GM23338 (cell line): ENCODE measurements at regions not wholly inside any gene's neighbourhood (a gene's known extent, or its start where the extent isn't known, plus 50 kb on each side); places are given as distances from the start of the nearest gene placed in this dataset.

Source experiments
- ATAC-seq: fragments of 200-7000 bp; cut with Tn5 transposase; 3 replicates; pipeline ENCODE4 v1.9.1; 2020
- DNase-seq: peaks from one replicate; pipeline ENCODE4 v3.0.0-alpha.2; 2015; ENCODE audit warnings: low spot score
- H2AFZ ChIP-seq: fragments of 200-600 bp; sonication (generic); 2 replicates; pipeline ENCODE4 v1.8.0; 2016; ENCODE audit warnings: antibody characterized with exemption, mild to moderate bottlenecking, moderate library complexity
- H3F3A ChIP-seq: fragments of 200-600 bp; sonication (generic); replicated peaks from 2 replicates; pipeline ENCODE4 v1.8.0; 2017; ENCODE audit warnings: antibody characterized with exemption, mixed run types, low read depth
- H3K27ac ChIP-seq: fragments of 200-600 bp; sonication (generic); 2 replicates; pipeline ENCODE4 v1.6.1; 2016; ENCODE audit warnings: low read depth
- H3K27me3 ChIP-seq: fragments of 200-600 bp; sonication (generic); 2 replicates; pipeline ENCODE4 v1.8.0; 2016; ENCODE audit warnings: mild to moderate bottlenecking, mixed run types, moderate library complexity; ENCODE audit not compliant: insufficient read depth
- H3K36me3 ChIP-seq: fragments of 200-600 bp; sonication (generic); 2 replicates; pipeline ENCODE4 v1.8.0; 2016; ENCODE audit warnings: mild to moderate bottlenecking; ENCODE audit not compliant: insufficient read depth
- H3K4me1 ChIP-seq: fragments of 200-600 bp; sonication (generic); 2 replicates; pipeline ENCODE4 v1.8.0; 2016; ENCODE audit warnings: mild to moderate bottlenecking, moderate library complexity; ENCODE audit not compliant: insufficient read depth
- H3K4me2 ChIP-seq: fragments of 200-600 bp; sonication (generic); 2 replicates; pipeline ENCODE4 v1.7.1; 2017; ENCODE audit warnings: mixed run types
- H3K4me3 ChIP-seq: fragments of 200-600 bp; sonication (generic); 2 replicates; pipeline ENCODE4 v1.6.1; 2016; ENCODE audit warnings: mixed run types
- H3K79me2 ChIP-seq: fragments of 200-600 bp; sonication (generic); replicated peaks from 2 replicates; pipeline ENCODE4 v1.8.0; 2017; ENCODE audit warnings: mild to moderate bottlenecking; ENCODE audit not compliant: insufficient read depth
- H3K9me2 ChIP-seq: fragments of 200-600 bp; sonication (generic); 2 replicates; pipeline ENCODE4 v1.8.0; 2017; ENCODE audit not compliant: insufficient read depth
- H4K20me1 ChIP-seq: fragments of 200-600 bp; sonication (generic); replicated peaks from 2 replicates; pipeline ENCODE4 v1.8.0; 2017; ENCODE audit warnings: mild to moderate bottlenecking; ENCODE audit not compliant: insufficient read depth
- H3K27ac Mint-ChIP-seq: 2 replicates; pipeline ENCODE4 v1.8.0; 2020; ENCODE audit warnings: inconsistent platforms, mild to moderate bottlenecking, moderate library complexity, mixed read lengths
- H3K27me3 Mint-ChIP-seq: 3 replicates; pipeline ENCODE4 v1.8.0; 2022; ENCODE audit warnings: low read depth, mild to moderate bottlenecking, moderate library complexity, mixed read lengths, inconsistent platforms; ENCODE audit not compliant: insufficient read depth, poor library complexity
- H3K36me3 Mint-ChIP-seq: 3 replicates; pipeline ENCODE4 v1.8.0; 2021; ENCODE audit warnings: low read depth, mild to moderate bottlenecking, inconsistent platforms, moderate library complexity, mixed read lengths
- H3K4me1 Mint-ChIP-seq: 3 replicates; pipeline ENCODE4 v1.8.0; 2020; ENCODE audit warnings: mild to moderate bottlenecking, inconsistent platforms, mixed read lengths
- H3K4me3 Mint-ChIP-seq: 3 replicates; pipeline ENCODE4 v1.8.0; 2021; ENCODE audit warnings: moderate library complexity, mild to moderate bottlenecking, inconsistent platforms, mixed read lengths
- H3K9me3 Mint-ChIP-seq: 3 replicates; pipeline ENCODE4 v1.8.0; 2020; ENCODE audit warnings: moderate library complexity, mild to moderate bottlenecking, inconsistent platforms, mixed read lengths
- CREB1 ChIP-seq: fragments of 250-450 bp; sonication (Bioruptor Pico); IDR thresholded peaks from 2 replicates; pipeline ENCODE4 v1.5.0; 2020; ENCODE audit warnings: low read depth, mild to moderate bottlenecking, moderate library complexity
- EZH2 ChIP-seq: fragments of 200-600 bp; sonication (generic); IDR thresholded peaks from one replicate; pipeline ENCODE4 v1.8.0; 2017; ENCODE audit warnings: antibody characterized with exemption, mild to moderate bottlenecking, low read depth; ENCODE audit not compliant: unreplicated experiment
- EZH2phosphoT487 ChIP-seq: fragments of 200-600 bp; sonication (generic); IDR thresholded peaks from one replicate; pipeline ENCODE4 v1.8.1; 2018; ENCODE audit warnings: antibody characterized with exemption; ENCODE audit not compliant: unreplicated experiment
- JUNB ChIP-seq: IDR thresholded peaks from one replicate; pipeline ENCODE4 v1.6.1; 2016; ENCODE audit warnings: antibody characterized with exemption; ENCODE audit not compliant: unreplicated experiment
- NANOG ChIP-seq: IDR thresholded peaks from 2 replicates; pipeline ENCODE4 v1.6.1; 2016; ENCODE audit warnings: antibody characterized with exemption, borderline replicate concordance
- STAT1 ChIP-seq: IDR thresholded peaks from one replicate; pipeline ENCODE4 v1.6.1; 2016; ENCODE audit warnings: antibody characterized with exemption; ENCODE audit not compliant: unreplicated experiment
- ZNF331 ChIP-seq: fragments of 250-450 bp; sonication (Bioruptor Pico); IDR thresholded peaks from 2 replicates; pipeline ENCODE4 v1.5.0; 2020; ENCODE audit warnings: low read depth, mild to moderate bottlenecking, moderate library complexity
- TF ChIP-seq, protein P1 (sequence below): IDR thresholded peaks from 2 replicates; pipeline ENCODE4 v1.6.1; 2016; ENCODE audit warnings: antibody characterized with exemption
- TF ChIP-seq, protein P2 (sequence below), 2 experiments: fragments of 200-600 bp in 1 of 2; sonication (generic) in 1 of 2; conservative IDR thresholded peaks; 2 replicates each; pipeline versions ENCODE4 v1.5.1 to v1.6.1; 2016 to 2017; ENCODE audit warnings: antibody characterized with exemption in 2 of 2, low read depth in 2 of 2, mild to moderate bottlenecking in 2 of 2, moderate library complexity in 1 of 2

GRCh38 chr11:95700471-95700817 is 89.1 kb downstream of the FAM76B start:
- no peak overlapping the region for H3K27ac Mint-ChIP-seq
- no peaks in the 10 kb centered on the region for H3K36me3 ChIP-seq
- H4K20me1 ChIP-seq, result no peaks in the 10 kb centered on the region
- H3K4me3 ChIP-seq, result no peak overlapping the region
- no peaks in the 10 kb centered on the region for H3K79me2 ChIP-seq
- H3K4me1 ChIP-seq, result peaks cover 10% of the 10 kb centered on the region; the same call in 1 of the 2 replicates
- H3K27me3 Mint-ChIP-seq, result no peaks in the 10 kb centered on the region
- H3K4me3 Mint-ChIP-seq, result no peak overlapping the region
- DNase-seq, result no peak
- no peak overlapping the region for H3K27ac ChIP-seq
- H3K36me3 Mint-ChIP-seq, result no peaks in the 10 kb centered on the region
- no peak overlapping the region for H3K4me2 ChIP-seq
- H3K27me3 ChIP-seq, result no peaks in the 10 kb centered on the region
- ATAC-seq, result no peak
- peaks cover 17% of the 10 kb centered on the region; the same call in 2 of the 3 replicates for H3K4me1 Mint-ChIP-seq
- no peaks in the 10 kb centered on the region for H3K9me3 Mint-ChIP-seq
- 0 out of 2 replicates have a peak overlapping the region, but pooled peaks have one; percentile 43 for H2AFZ ChIP-seq
- H3F3A ChIP-seq, result no peaks in the 10 kb centered on the region
- H3K9me2 ChIP-seq, result no peaks in the 10 kb centered on the region
- TF ChIP-seq, protein P1, sequence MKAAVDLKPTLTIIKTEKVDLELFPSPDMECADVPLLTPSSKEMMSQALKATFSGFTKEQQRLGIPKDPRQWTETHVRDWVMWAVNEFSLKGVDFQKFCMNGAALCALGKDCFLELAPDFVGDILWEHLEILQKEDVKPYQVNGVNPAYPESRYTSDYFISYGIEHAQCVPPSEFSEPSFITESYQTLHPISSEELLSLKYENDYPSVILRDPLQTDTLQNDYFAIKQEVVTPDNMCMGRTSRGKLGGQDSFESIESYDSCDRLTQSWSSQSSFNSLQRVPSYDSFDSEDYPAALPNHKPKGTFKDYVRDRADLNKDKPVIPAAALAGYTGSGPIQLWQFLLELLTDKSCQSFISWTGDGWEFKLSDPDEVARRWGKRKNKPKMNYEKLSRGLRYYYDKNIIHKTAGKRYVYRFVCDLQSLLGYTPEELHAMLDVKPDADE, result no peak
- TF ChIP-seq STAT1 (no peak), ZNF331 (CRISPR knock-in tag) (no peak), JUNB (no peak)
- TF ChIP-seq, protein P2, sequence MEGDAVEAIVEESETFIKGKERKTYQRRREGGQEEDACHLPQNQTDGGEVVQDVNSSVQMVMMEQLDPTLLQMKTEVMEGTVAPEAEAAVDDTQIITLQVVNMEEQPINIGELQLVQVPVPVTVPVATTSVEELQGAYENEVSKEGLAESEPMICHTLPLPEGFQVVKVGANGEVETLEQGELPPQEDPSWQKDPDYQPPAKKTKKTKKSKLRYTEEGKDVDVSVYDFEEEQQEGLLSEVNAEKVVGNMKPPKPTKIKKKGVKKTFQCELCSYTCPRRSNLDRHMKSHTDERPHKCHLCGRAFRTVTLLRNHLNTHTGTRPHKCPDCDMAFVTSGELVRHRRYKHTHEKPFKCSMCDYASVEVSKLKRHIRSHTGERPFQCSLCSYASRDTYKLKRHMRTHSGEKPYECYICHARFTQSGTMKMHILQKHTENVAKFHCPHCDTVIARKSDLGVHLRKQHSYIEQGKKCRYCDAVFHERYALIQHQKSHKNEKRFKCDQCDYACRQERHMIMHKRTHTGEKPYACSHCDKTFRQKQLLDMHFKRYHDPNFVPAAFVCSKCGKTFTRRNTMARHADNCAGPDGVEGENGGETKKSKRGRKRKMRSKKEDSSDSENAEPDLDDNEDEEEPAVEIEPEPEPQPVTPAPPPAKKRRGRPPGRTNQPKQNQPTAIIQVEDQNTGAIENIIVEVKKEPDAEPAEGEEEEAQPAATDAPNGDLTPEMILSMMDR (conservative IDR thresholded peaks at IDR 0.05; ENCODE audit: low read depth in 2 of 2), result no peak

- Mint-ChIP-seq H3K9me3 (no peaks in the 10 kb centered on the region), H3K27me3 (no peaks in the 10 kb centered on the region), H3K4me3 (no peak overlapping the region), H3K4me1 (peaks cover 17% of the 10 kb centered on the region; the same call in 2 of the 3 replicates), H3K36me3 (no peaks in the 10 kb centered on the region), H3K27ac (no peak overlapping the region)
- Histone ChIP-seq H3K4me2 (no peak overlapping the region), H3F3A (no peaks in the 10 kb centered on the region), H3K4me1 (peaks cover 10% of the 10 kb centered on the region; the same call in 1 of the 2 replicates), H3K36me3 (no peaks in the 10 kb centered on the region), H3K4me3 (no peak overlapping the region), H3K9me2 (no peaks in the 10 kb centered on the region), H3K27me3 (no peaks in the 10 kb centered on the region), H2AFZ (no peak overlapping the region), H3K27ac (no peak overlapping the region), H3K79me2 (no peaks in the 10 kb centered on the region), H4K20me1 (no peaks in the 10 kb centered on the region)
- DNase-seq, result no peak
- no peak for ATAC-seq
- TF ChIP-seq EZH2 (no peak), CREB1 (CRISPR knock-in tag) (no peak), NANOG (no peak), EZH2phosphoT487 (no peak), ZNF331 (CRISPR knock-in tag) (no peak), JUNB (no peak)
- TF ChIP-seq, protein P2 (conservative IDR thresholded peaks at IDR 0.05; ENCODE audit: low read depth in 2 of 2), result no peak
- TF ChIP-seq, protein P1, result no peak
Observed at GRCh38 chr11:95699631-95700470, 89.7 kb downstream of the FAM76B start.
